Breast epithelium (tissue), 4 donors: ENCODE measurements at regions not wholly inside any gene's neighbourhood (a gene's known extent, or its start where the extent isn't known, plus 50 kb on each side); places are given as distances from the start of the nearest gene placed in this dataset.

ENCODE experiments used
- DNase-seq, 2 donors: peaks; one replicate each; pipeline ENCODE4 v3.0.0-alpha.2; 2019; ENCODE audit warnings: low spot score in 2 of 2
- H3K27ac ChIP-seq, 2 donors: fragments of 200-600 bp; sonication (generic) in 1 of 2; one replicate each; pipeline ENCODE4 v1.5.1; 2016 to 2019; ENCODE audit warnings: mild to moderate bottlenecking in 1 of 2
- H3K27me3 ChIP-seq, 2 donors: fragments of 200-600 bp; sonication (generic) in 1 of 2; one replicate each; pipeline versions ENCODE4 v1.5.1 to v1.6.0; 2017 to 2019; ENCODE audit warnings: control low read depth in 1 of 2, mild to moderate bottlenecking in 1 of 2
- H3K36me3 ChIP-seq: fragments of 200-600 bp; one replicate; pipeline ENCODE4 v1.5.1; 2019
- H3K4me1 ChIP-seq, 2 donors: fragments of 200-600 bp; sonication (generic); one replicate each; pipeline ENCODE4 v1.5.1; 2016 to 2019; ENCODE audit warnings: control low read depth in 1 of 2
- H3K4me3 ChIP-seq, 3 donors: fragments of 200-600 bp; sonication (generic); 1 replicate in 2 of 3; 2 replicates in 1 of 3; pipeline ENCODE4 v1.5.1; 2016 to 2019; ENCODE audit warnings: mild to moderate bottlenecking in 3 of 3, moderate library complexity in 2 of 3
- H3K9me3 ChIP-seq, 2 donors: fragments of 200-600 bp; sonication (generic) in 1 of 2; one replicate each; pipeline ENCODE4 v1.5.1; 2016 to 2019; ENCODE audit warnings: control low read depth in 1 of 2
- POLR2A ChIP-seq: fragments of 450-650 bp; IDR thresholded peaks from one replicate; pipeline ENCODE4 v1.6.1; 2016; ENCODE audit warnings: antibody characterized with exemption, mild to moderate bottlenecking, moderate library complexity
- POLR2AphosphoS5 ChIP-seq, 3 donors: sonication (generic); formaldehyde crosslinking; IDR thresholded peaks; one replicate each; pipeline ENCODE4 v1.6.1; 2017; ENCODE audit warnings: antibody characterized with exemption in 3 of 3
- intact Hi-C: fragments of 100-400 bp; cut with DNase I; formaldehyde crosslinking; loops from one replicate; pipeline ENCODE4 v1.15.1; 2023; ENCODE audit warnings: low total_unique reads
- TF ChIP-seq, protein P1 (sequence below), 3 donors: fragments of 450-650 bp; IDR thresholded peaks; one replicate each; pipeline ENCODE4 v1.5.1; 2016 to 2017; ENCODE audit warnings: antibody characterized with exemption in 3 of 3, mild to moderate bottlenecking in 3 of 3, moderate library complexity in 3 of 3

GRCh38 chr12:11593013-11593412, 56.5 kb upstream of the ETV6 start:
- no peaks in the 10 kb centered on the region for H3K36me3 ChIP-seq
- no peaks in the 10 kb centered on the region for H3K9me3 ChIP-seq
- no peak overlapping the region for H3K4me3 ChIP-seq
- no peaks in the 10 kb centered on the region for H3K27me3 ChIP-seq
- no peaks in the 10 kb centered on the region for H3K4me1 ChIP-seq
- intact Hi-C loops = no loop called here
- TF ChIP-seq POLR2AphosphoS5 (IDR thresholded peaks at IDR 0.05) (no peak), POLR2A (no peak)
- TF ChIP-seq, protein P1, sequence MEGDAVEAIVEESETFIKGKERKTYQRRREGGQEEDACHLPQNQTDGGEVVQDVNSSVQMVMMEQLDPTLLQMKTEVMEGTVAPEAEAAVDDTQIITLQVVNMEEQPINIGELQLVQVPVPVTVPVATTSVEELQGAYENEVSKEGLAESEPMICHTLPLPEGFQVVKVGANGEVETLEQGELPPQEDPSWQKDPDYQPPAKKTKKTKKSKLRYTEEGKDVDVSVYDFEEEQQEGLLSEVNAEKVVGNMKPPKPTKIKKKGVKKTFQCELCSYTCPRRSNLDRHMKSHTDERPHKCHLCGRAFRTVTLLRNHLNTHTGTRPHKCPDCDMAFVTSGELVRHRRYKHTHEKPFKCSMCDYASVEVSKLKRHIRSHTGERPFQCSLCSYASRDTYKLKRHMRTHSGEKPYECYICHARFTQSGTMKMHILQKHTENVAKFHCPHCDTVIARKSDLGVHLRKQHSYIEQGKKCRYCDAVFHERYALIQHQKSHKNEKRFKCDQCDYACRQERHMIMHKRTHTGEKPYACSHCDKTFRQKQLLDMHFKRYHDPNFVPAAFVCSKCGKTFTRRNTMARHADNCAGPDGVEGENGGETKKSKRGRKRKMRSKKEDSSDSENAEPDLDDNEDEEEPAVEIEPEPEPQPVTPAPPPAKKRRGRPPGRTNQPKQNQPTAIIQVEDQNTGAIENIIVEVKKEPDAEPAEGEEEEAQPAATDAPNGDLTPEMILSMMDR (IDR thresholded peaks at IDR 0.05) = no peak
- DNase-seq = no peak
- no peak overlapping the region for H3K27ac ChIP-seq

DNA sequence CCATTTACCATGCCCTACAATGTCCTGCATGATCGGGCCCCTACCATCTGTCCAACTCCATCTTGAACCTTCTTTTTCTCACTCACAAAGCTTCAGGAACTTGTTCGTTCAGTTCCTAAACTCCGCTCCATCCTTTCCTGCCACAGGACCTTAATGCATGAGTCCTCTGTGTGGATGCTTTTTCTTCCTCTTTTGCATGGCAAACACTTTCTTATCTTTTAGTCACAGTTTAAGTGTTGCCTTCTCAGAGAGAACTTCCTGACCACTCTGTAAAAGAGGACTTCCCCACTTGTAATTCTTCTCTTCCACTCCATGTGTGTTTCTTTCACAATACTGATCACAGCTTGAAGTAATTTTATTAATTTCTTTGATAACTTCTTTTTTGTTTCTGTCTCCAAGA, 54.4 kb upstream of the ETV6 start:
- H3K4me1 ChIP-seq = no peaks in the 10 kb centered on the region
- DNase-seq = no peak
- H3K9me3 ChIP-seq = no peaks in the 10 kb centered on the region
- H3K36me3 ChIP-seq = no peaks in the 10 kb centered on the region
- TF ChIP-seq, protein P1 (IDR thresholded peaks at IDR 0.05) = no peak
- TF ChIP-seq POLR2A (no peak), POLR2AphosphoS5 (IDR thresholded peaks at IDR 0.05) (no peak)
- intact Hi-C loops = no loop called here
- H3K4me3 ChIP-seq = no peak overlapping the region
- H3K27ac ChIP-seq = no peak overlapping the region
- H3K27me3 ChIP-seq = no peaks in the 10 kb centered on the region

- DNase-seq = no peak
- TF ChIP-seq, protein P1 (IDR thresholded peaks at IDR 0.05) = no peak
- TF ChIP-seq POLR2AphosphoS5 (IDR thresholded peaks at IDR 0.05) (no peak), POLR2A (no peak)
- Histone ChIP-seq H3K36me3 (no peaks in the 10 kb centered on the region), H3K4me1 (no peaks in the 10 kb centered on the region), H3K27ac (no peak overlapping the region), H3K9me3 (no peaks in the 10 kb centered on the region), H3K27me3 (no peaks in the 10 kb centered on the region), H3K4me3 (no peak overlapping the region)
- intact Hi-C loops = no loop called here
Observed at GRCh38 chr12:11596141-11596540, 53.3 kb upstream of the ETV6 start.

- Histone ChIP-seq H3K4me1 (no peaks in the 10 kb centered on the region), H3K27me3 (no peaks in the 10 kb centered on the region), H3K36me3 (no peaks in the 10 kb centered on the region), H3K4me3 (no peak overlapping the region), H3K27ac (no peak overlapping the region), H3K9me3 (no peaks in the 10 kb centered on the region)
- intact Hi-C loops = no loop called here
- DNase-seq = no peak
- TF ChIP-seq POLR2A = no peak
- TF ChIP-seq POLR2AphosphoS5 (IDR thresholded peaks at IDR 0.05) = no peak
- TF ChIP-seq, protein P1 (IDR thresholded peaks at IDR 0.05) = no peak
Observed at GRCh38 chr12:11598900-11599299, 50.6 kb upstream of the ETV6 start.
